ENCODE measurements at regions not wholly inside any gene's neighbourhood (a gene's known extent, or its start where the extent isn't known, plus 50 kb on each side); places are given as distances from the start of the nearest gene placed in this dataset.

GRCh38 chr6:91705646-91706045 lies 1118.8 kb upstream of the MAP3K7 start:
- TF ChIP-seq CTCF (IDR thresholded peaks at IDR 0.05) = no peak
- TF ChIP-seq POLR2A (IDR thresholded peaks at IDR 0.05) = no peak
